A673 (cell line): ENCODE measurements at regions not wholly inside any gene's neighbourhood (a gene's known extent, or its start where the extent isn't known, plus 50 kb on each side); places are given as distances from the start of the nearest gene placed in this dataset.
A peak's percentile ranks its signal among the peaks of the same experiment; 100 is the strongest.

ENCODE experiments used
- BruUV-seq: library from RNA; stranded (reverse); fragments of 400-500 nt; replicated peaks from 2 replicates; lab custom pipeline; 2021; lab: Mats Ljungman, UMichigan
- CTCF ChIA-PET: fragments of 300-600 bp; sonication (Branson Sonifier 250); formaldehyde crosslinking; loops from one replicate; lab custom pipeline; 2022; ENCODE audit warnings: antibody characterized with exemption; lab: Charles Lee
- POLR2A ChIA-PET: fragments of 300-600 bp; sonication (Branson Sonifier 250); formaldehyde crosslinking; loops from one replicate; lab custom pipeline; 2022; ENCODE audit warnings: antibody characterized with exemption; ENCODE audit not compliant: low non-redundant PET; lab: Charles Lee
- DNase-seq: peaks from one replicate; pipeline ENCODE4 v3.0.0-alpha.2; 2015; ENCODE audit warnings: low spot score
- H3K27ac ChIP-seq: fragments of 200-600 bp; sonication (generic); 2 replicates; pipeline ENCODE4 v1.5.1; 2016; ENCODE audit warnings: mixed run types, low read depth, mild to moderate bottlenecking, mixed read lengths, antibody characterized with exemption, low read length; ENCODE audit not compliant: poor library complexity, severe bottlenecking
- H3K27me3 ChIP-seq: fragments of 200-600 bp; sonication (generic); replicated peaks from 2 replicates; pipeline ENCODE4 v1.6.1; 2017; ENCODE audit warnings: mixed run types, low read depth, mild to moderate bottlenecking, mixed read lengths, antibody characterized with exemption, low read length; ENCODE audit not compliant: insufficient read depth, poor library complexity
- H3K36me3 ChIP-seq: fragments of 200-600 bp; sonication (generic); 2 replicates; pipeline ENCODE4 v1.6.1; 2016; ENCODE audit warnings: mixed run types, mild to moderate bottlenecking, mixed read lengths, antibody characterized with exemption, low read length; ENCODE audit not compliant: insufficient read depth, poor library complexity, severe bottlenecking
- H3K4me1 ChIP-seq: fragments of 200-600 bp; sonication (generic); 2 replicates; pipeline ENCODE4 v1.6.1; 2017; ENCODE audit warnings: mixed run types, mild to moderate bottlenecking, mixed read lengths, antibody characterized with exemption, low read length; ENCODE audit not compliant: insufficient read depth, poor library complexity, severe bottlenecking
- H3K4me3 ChIP-seq: fragments of 200-600 bp; sonication (generic); 2 replicates; pipeline ENCODE4 v1.5.1; 2016; ENCODE audit warnings: low read depth, mixed run types, mild to moderate bottlenecking, mixed read lengths, low read length; ENCODE audit not compliant: poor library complexity, severe bottlenecking
- H3K9me3 ChIP-seq: fragments of 200-600 bp; sonication (generic); 2 replicates; pipeline ENCODE4 v1.6.1; 2016; ENCODE audit warnings: mixed run types, low read depth, mild to moderate bottlenecking, mixed read lengths, antibody characterized with exemption, low read length; ENCODE audit not compliant: poor library complexity, severe bottlenecking
- EZH2 ChIP-seq: fragments of 200-600 bp; sonication (generic); IDR thresholded peaks from 2 replicates; pipeline ENCODE4 v1.6.1; 2017; ENCODE audit warnings: borderline replicate concordance, low read depth, mild to moderate bottlenecking, mixed read lengths, antibody characterized with exemption, low read length; ENCODE audit not compliant: poor library complexity, severe bottlenecking
- intact Hi-C: fragments of 100-400 bp; cut with micrococcal nuclease; formaldehyde crosslinking; loops from one replicate; pipeline ENCODE4 v1.10.0; 2022; ENCODE audit not compliant: unreplicated experiment
- TF ChIP-seq, protein P1 (sequence below): fragments of 300-800, 200-600 bp; sonication (generic); conservative IDR thresholded peaks from 2 replicates; pipeline ENCODE4 v1.5.1; 2017; ENCODE audit warnings: low read depth, mild to moderate bottlenecking, antibody characterized with exemption, low read length, moderate library complexity, mixed read lengths

DNA sequence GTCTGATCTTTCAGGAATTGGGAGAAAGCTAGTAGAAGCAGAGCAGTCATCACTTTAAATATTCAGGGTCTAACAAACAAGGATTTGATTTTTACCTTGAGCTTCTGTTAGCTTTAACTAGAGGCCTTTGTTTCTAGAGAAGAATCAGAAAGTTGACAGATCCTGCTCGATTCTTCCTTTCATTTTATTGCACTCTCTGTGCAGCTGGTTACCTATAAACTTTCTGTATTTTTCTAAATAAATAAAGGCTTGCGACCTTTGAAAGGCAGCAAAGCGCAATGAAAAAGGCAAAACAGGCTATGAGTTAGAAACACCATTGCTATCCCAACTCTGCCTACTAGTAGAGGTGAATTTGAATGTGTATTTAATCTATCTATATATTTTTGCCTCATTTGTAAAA is 101.4 kb upstream of the NPY2R start:
- Histone ChIP-seq H3K9me3 (no peaks in the 10 kb centered on the region), H3K4me3 (no peak overlapping the region), H3K4me1 (no peaks in the 10 kb centered on the region), H3K27me3 (no peaks in the 10 kb centered on the region), H3K36me3 (no peaks in the 10 kb centered on the region), H3K27ac (no peak overlapping the region)
- no TSS peak for BruUV-seq
- DNase-seq: no peak
- CTCF ChIA-PET: no interaction called here
- no peak for TF ChIP-seq EZH2
- TF ChIP-seq, protein P1, sequence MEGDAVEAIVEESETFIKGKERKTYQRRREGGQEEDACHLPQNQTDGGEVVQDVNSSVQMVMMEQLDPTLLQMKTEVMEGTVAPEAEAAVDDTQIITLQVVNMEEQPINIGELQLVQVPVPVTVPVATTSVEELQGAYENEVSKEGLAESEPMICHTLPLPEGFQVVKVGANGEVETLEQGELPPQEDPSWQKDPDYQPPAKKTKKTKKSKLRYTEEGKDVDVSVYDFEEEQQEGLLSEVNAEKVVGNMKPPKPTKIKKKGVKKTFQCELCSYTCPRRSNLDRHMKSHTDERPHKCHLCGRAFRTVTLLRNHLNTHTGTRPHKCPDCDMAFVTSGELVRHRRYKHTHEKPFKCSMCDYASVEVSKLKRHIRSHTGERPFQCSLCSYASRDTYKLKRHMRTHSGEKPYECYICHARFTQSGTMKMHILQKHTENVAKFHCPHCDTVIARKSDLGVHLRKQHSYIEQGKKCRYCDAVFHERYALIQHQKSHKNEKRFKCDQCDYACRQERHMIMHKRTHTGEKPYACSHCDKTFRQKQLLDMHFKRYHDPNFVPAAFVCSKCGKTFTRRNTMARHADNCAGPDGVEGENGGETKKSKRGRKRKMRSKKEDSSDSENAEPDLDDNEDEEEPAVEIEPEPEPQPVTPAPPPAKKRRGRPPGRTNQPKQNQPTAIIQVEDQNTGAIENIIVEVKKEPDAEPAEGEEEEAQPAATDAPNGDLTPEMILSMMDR: no peak
- POLR2A ChIA-PET: no interaction called here
- intact Hi-C loops: no loop called here

DNA sequence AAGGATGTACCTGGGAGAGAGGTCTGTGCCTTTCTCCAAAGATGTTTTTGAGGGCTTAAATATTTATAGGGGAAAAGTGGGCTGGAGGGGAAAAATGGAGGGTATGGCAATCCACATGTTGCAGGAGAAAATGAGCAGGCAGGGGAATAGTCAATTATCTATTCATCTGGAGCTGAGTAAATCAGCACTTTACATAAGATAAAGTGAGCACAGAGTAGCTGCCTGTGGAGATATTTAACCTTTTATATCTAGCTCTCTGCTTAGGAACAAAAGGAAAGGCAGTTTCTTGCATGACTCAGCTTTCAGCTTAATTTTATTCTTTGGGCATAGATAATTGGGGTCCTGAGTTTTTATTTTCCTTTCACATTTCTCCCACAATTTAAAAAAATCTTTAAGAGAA is 93.6 kb upstream of the NPY2R start:
- peaks cover 18% of the 10 kb centered on the region for H3K9me3 ChIP-seq

DNA sequence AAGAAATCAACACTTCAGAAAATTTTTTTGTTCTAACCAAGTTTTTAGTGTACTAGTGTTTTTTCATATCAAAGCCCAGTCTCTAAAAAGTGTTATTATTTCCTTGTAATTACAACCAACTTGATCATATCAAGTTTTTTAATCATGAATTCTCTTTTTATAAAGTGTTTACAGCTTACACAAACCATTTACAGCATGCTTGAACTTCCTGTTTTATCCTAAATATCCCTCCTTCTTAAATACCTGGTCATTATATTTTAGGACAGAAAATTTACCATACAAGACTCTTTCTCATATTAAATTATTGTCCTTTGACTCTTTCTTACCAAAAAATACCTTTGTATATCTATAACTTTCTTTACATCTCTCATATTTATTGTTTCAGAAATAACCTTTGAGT is 89.4 kb upstream of the NPY2R start:
- POLR2A ChIA-PET: no interaction called here
- BruUV-seq: no TSS peak
- Histone ChIP-seq H3K9me3 (peaks cover 19% of the 10 kb centered on the region), H3K27ac (no peak overlapping the region), H3K4me3 (no peak overlapping the region), H3K4me1 (no peaks in the 10 kb centered on the region), H3K36me3 (no peaks in the 10 kb centered on the region), H3K27me3 (no peaks in the 10 kb centered on the region)
- CTCF ChIA-PET: no interaction called here
- no peak for TF ChIP-seq EZH2
- TF ChIP-seq, protein P1: no peak
- intact Hi-C loops: no loop called here
- DNase-seq: no peak

More for the DNA sequence above, 93.6 kb upstream of the NPY2R start:
- no peak overlapping the region for H3K27ac ChIP-seq
- peak; percentile 25 for DNase-seq
- TF ChIP-seq, protein P1: no peak
- no peak for TF ChIP-seq EZH2
- no TSS peak for BruUV-seq
- CTCF ChIA-PET: no interaction called here
- H3K36me3 ChIP-seq: no peaks in the 10 kb centered on the region
- no peaks in the 10 kb centered on the region for H3K27me3 ChIP-seq
- POLR2A ChIA-PET: no interaction called here
- intact Hi-C loops: no loop called here
- H3K4me1 ChIP-seq: no peaks in the 10 kb centered on the region
- H3K4me3 ChIP-seq: no peak overlapping the region
